Upper lobe of left lung (tissue), 4 donors: ENCODE measurements at regions not wholly inside any gene's neighbourhood (a gene's known extent, or its start where the extent isn't known, plus 50 kb on each side); places are given as distances from the start of the nearest gene placed in this dataset.

Experiments
- EP300 ChIP-seq, 4 donors: sonication (generic); formaldehyde crosslinking; IDR thresholded peaks; one replicate each; pipeline ENCODE4 v1.5.1; 2017; ENCODE audit warnings: antibody characterized with exemption in 4 of 4, control low read depth in 2 of 4
- POLR2A ChIP-seq, 4 donors: fragments of 450-650 bp; IDR thresholded peaks; one replicate each; pipeline ENCODE4 v1.5.1; 2016 to 2017; ENCODE audit warnings: antibody characterized with exemption in 4 of 4, mild to moderate bottlenecking in 2 of 4
- POLR2AphosphoS5 ChIP-seq, 2 donors: sonication (generic); formaldehyde crosslinking; IDR thresholded peaks; one replicate each; pipeline ENCODE4 v1.5.1; 2017; ENCODE audit warnings: antibody characterized with exemption in 2 of 2
- TF ChIP-seq, protein P1 (sequence below), 6 experiments: fragments of 450-650 bp in 4 of 6; fragments of 200-600 bp in 2 of 6; sonication (generic) in 2 of 6; IDR thresholded peaks; one replicate each; pipeline ENCODE4 v1.5.1; 2016 to 2019; ENCODE audit warnings: antibody characterized with exemption in 6 of 6

DNA sequence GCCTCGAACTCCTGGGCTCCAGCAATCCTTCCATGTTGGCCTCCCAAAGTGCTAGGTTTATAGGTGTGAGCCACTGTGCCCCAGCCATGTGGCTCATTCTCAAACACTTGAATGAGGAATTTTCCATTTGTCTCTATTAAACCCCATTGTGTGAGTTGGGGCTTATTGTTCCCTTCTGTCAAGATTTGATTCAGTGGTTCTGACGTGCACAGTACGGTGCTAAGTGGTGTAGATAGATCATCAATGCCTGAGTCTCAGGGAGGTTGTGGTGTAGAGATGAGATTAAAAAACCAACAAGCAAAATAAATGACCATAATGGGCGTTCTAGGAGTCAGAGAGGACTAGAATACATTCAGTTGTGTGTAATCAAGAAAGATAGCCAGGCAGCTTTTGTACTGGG, 335.6 kb downstream of the PRL start:
- TF ChIP-seq POLR2A (IDR thresholded peaks at IDR 0.05) (no peak), EP300 (IDR thresholded peaks at IDR 0.05) (no peak), POLR2AphosphoS5 (IDR thresholded peaks at IDR 0.05) (no peak)
- TF ChIP-seq, protein P1, sequence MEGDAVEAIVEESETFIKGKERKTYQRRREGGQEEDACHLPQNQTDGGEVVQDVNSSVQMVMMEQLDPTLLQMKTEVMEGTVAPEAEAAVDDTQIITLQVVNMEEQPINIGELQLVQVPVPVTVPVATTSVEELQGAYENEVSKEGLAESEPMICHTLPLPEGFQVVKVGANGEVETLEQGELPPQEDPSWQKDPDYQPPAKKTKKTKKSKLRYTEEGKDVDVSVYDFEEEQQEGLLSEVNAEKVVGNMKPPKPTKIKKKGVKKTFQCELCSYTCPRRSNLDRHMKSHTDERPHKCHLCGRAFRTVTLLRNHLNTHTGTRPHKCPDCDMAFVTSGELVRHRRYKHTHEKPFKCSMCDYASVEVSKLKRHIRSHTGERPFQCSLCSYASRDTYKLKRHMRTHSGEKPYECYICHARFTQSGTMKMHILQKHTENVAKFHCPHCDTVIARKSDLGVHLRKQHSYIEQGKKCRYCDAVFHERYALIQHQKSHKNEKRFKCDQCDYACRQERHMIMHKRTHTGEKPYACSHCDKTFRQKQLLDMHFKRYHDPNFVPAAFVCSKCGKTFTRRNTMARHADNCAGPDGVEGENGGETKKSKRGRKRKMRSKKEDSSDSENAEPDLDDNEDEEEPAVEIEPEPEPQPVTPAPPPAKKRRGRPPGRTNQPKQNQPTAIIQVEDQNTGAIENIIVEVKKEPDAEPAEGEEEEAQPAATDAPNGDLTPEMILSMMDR (IDR thresholded peaks at IDR 0.05): no peak
